Gastroesophageal sphincter (tissue), 3 donors: ENCODE measurements at regions not wholly inside any gene's neighbourhood (a gene's known extent, or its start where the extent isn't known, plus 50 kb on each side); places are given as distances from the start of the nearest gene placed in this dataset.

ENCODE experiments used
- CTCF ChIP-seq, 4 experiments: fragments of 200-600 bp in 2 of 4; fragments of 450-650 bp in 2 of 4; sonication (generic) in 1 of 4; IDR thresholded peaks; one replicate each; pipeline ENCODE4 v1.5.1; 2017 to 2019; ENCODE audit warnings: antibody characterized with exemption in 4 of 4, mild to moderate bottlenecking in 2 of 4, moderate library complexity in 2 of 4
- POLR2A ChIP-seq, 2 donors: fragments of 450-650 bp; IDR thresholded peaks; one replicate each; pipeline ENCODE4 v1.6.1; 2017; ENCODE audit warnings: antibody characterized with exemption in 2 of 2, mild to moderate bottlenecking in 2 of 2, moderate library complexity in 1 of 2
- POLR2AphosphoS5 ChIP-seq: sonication (generic); formaldehyde crosslinking; IDR thresholded peaks from one replicate; pipeline ENCODE4 v1.6.1; 2017; ENCODE audit warnings: antibody characterized with exemption

GRCh38 chr1:227399152-227399730, 80.9 kb upstream of the CDC42BPA start:
- TF ChIP-seq CTCF (IDR thresholded peaks at IDR 0.05), result no peak
- no peak for TF ChIP-seq POLR2A (IDR thresholded peaks at IDR 0.05)
- no peak for TF ChIP-seq POLR2AphosphoS5
